ENCODE measurements at regions not wholly inside any gene's neighbourhood (a gene's known extent, or its start where the extent isn't known, plus 50 kb on each side); places are given as distances from the start of the nearest gene placed in this dataset.

GRCh38 chr3:76788206-76788605 lies 251.7 kb upstream of the ROBO2 start:
- DNase-seq (ENCODE audit: low read depth in 1 of 2, low spot score in 1 of 2), result no peak
- H3K27me3 ChIP-seq (ENCODE audit: insufficient read depth, poor library complexity, severe bottlenecking), result no peaks in the 10 kb centered on the region
- H3K4me3 ChIP-seq (replicated peaks; ENCODE audit: insufficient read depth, low read length), result no peak overlapping the region
- no peak overlapping the region for H3K27ac ChIP-seq (replicated peaks)
- no peak for TF ChIP-seq CTCF (IDR thresholded peaks at IDR 0.05; ENCODE audit: insufficient read depth, low read length)
- TF ChIP-seq SPI1 (IDR thresholded peaks at IDR 0.05; ENCODE audit: borderline replicate concordance, low read depth), result no peak
- no peak for TF ChIP-seq REST (IDR thresholded peaks at IDR 0.05; ENCODE audit: insufficient replicate concordance, low read depth)
- TF ChIP-seq POLR2AphosphoS5 (IDR thresholded peaks at IDR 0.05; ENCODE audit: low read depth), result no peak
- TF ChIP-seq GABPA (IDR thresholded peaks at IDR 0.05; ENCODE audit: low read depth), result no peak

- H3K27me3 ChIP-seq (ENCODE audit: insufficient read depth, poor library complexity, severe bottlenecking), result no peaks in the 10 kb centered on the region
- TF ChIP-seq SPI1 (IDR thresholded peaks at IDR 0.05; ENCODE audit: borderline replicate concordance, low read depth) (no peak), CTCF (IDR thresholded peaks at IDR 0.05; ENCODE audit: insufficient read depth, low read length) (no peak), GABPA (IDR thresholded peaks at IDR 0.05; ENCODE audit: low read depth) (no peak), REST (IDR thresholded peaks at IDR 0.05; ENCODE audit: insufficient replicate concordance, low read depth) (no peak), POLR2AphosphoS5 (IDR thresholded peaks at IDR 0.05; ENCODE audit: low read depth) (no peak)
- no peak for DNase-seq (ENCODE audit: low read depth in 1 of 2, low spot score in 1 of 2)
- no peak overlapping the region for H3K27ac ChIP-seq (replicated peaks)
- H3K4me3 ChIP-seq (replicated peaks; ENCODE audit: insufficient read depth, low read length), result no peak overlapping the region
These were observed 250.7 kb upstream of the ROBO2 start for GRCh38 chr3:76789237-76789636.

- no peak for TF ChIP-seq SPI1 (IDR thresholded peaks at IDR 0.05; ENCODE audit: borderline replicate concordance, low read depth)
- TF ChIP-seq CTCF (IDR thresholded peaks at IDR 0.05; ENCODE audit: insufficient read depth, low read length), result no peak
- no peak for TF ChIP-seq GABPA (IDR thresholded peaks at IDR 0.05; ENCODE audit: low read depth)
- TF ChIP-seq POLR2AphosphoS5 (IDR thresholded peaks at IDR 0.05; ENCODE audit: low read depth), result no peak
- no peak for TF ChIP-seq REST (IDR thresholded peaks at IDR 0.05; ENCODE audit: insufficient replicate concordance, low read depth)
- no peak for DNase-seq (ENCODE audit: low read depth in 1 of 2, low spot score in 1 of 2)
- H3K27me3 ChIP-seq (ENCODE audit: insufficient read depth, poor library complexity, severe bottlenecking), result no peaks in the 10 kb centered on the region
- H3K4me3 ChIP-seq (replicated peaks; ENCODE audit: insufficient read depth, low read length), result no peak overlapping the region
- H3K27ac ChIP-seq (replicated peaks), result no peak overlapping the region
These were observed 228.5 kb upstream of the ROBO2 start for GRCh38 chr3:76811418-76811817.

Measured in HL-60 (cell line).